GM18511 (cell line): ENCODE measurements at regions not wholly inside any gene's neighbourhood (a gene's known extent, or its start where the extent isn't known, plus 50 kb on each side); places are given as distances from the start of the nearest gene placed in this dataset.
"Not testable (repeated sequence)": the region's sequence is repeated elsewhere in the genome, so short reads cannot be mapped to it uniquely, and the experiment has no call there.

Source experiments
- ATAC-seq: cut with Tn5 transposase; IDR thresholded peaks from one replicate; pipeline ENCODE4 v1.9.1; 2021; ENCODE audit warnings: mild to moderate bottlenecking, moderate library complexity; ENCODE audit not compliant: unreplicated experiment

DNA sequence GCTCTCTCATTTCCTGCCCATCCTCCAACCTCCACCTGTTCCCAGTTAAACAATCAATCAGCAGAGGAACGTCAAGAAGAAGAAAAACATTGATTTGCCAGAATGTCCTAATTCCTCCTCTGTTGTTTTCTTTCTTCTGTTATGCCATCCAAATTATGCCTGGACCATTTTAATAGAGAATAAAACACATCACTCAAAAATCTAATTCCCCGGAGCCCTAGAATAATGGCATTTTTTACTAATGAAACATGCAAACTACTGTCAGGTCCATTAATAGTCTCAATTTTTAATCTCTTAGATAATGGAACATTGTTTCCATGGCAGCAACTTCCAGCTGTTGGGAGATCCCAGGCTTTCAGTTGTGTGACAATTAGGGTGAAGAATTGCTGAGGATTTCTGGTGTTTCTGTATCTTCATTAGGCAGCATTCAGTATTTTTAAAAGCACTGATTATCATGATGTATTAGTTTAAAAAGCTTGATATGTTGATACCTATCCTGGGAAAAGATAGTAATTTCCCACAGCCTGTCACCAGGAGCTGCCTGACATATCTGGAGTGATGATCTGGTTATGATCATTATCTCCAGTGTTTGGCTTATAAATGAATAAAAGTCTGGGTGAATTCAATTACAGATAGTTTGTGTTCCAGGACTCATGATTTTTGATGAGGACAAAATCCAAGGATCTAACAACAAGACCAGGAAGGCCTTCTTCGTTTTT is 209.8 kb downstream of the TPBG start:
- ATAC-seq, result no peak

DNA sequence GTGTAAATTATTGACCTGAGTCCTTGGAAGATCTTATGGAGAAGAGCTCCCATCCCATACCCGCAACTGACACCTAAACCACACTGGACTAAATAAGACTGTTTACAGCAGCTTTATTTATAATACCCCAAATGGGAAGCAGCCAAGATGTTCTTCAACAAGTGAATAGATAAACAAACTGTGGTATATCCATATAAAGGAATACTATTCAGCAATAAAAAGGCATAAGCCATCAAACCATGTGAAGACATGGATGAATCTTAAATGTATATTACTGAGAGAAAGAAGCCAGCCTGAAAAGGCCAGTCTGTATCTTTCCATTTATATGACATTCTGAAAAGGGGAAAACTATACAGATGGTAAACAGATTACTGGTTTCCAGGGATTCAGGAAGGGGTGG is 212.7 kb downstream of the TPBG start:
- ATAC-seq, result no peak

- no peak for ATAC-seq
Measured at GRCh38 chr6:82584194-82584695, 220.6 kb downstream of the TPBG start.

- ATAC-seq, result no peak
Measured at GRCh38 chr6:82584856-82585255, 221.2 kb downstream of the TPBG start.

DNA sequence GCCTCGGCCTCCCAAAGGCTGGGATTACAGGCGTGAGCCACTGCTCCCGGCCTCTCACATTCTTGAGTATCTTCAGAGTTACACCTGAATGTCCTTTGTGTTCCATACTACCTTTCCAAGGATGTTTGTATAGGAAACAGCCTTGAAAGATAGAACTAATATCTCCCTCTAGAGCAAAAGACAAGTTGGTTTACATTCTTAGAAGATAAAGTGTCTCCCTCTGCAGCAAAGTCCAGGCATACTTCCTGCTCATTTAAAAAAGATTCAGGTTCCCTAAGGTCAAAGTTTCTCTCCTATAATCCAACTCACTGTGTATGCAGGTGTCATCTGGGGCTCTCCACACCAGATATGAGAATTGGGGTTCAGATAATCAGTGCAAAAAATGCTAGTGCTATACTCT is 224.4 kb downstream of the TPBG start:
- no peak for ATAC-seq

DNA sequence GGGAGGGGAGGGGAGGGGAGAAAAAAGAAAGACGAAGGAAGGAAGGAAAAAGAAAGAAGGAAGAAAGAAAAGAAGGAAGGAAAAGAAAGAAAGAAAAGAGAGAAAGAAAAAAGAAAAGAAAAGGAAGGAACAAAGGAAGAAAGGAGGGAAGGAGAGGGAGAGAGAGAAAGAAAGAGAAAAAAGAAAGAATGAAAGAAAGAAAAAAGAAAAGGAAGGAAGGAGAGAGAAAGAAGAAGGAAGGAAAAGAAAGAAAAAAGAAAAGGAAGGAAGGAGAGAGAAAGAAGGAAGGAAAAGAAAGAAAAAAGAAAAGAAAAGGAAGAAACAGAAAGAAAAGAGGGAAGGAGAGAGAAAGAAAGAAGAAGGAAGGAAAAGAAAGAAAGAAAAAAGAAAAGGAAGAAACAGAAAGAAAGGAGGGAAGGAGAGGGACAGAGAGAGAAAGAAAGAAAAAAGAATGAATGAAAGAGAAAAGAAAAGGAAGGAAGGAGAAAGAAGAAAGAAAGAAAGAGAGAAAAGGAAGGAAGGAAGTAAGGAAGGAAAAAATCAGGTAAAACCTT is 225.3 kb downstream of the TPBG start:
- ATAC-seq, result no peak

DNA sequence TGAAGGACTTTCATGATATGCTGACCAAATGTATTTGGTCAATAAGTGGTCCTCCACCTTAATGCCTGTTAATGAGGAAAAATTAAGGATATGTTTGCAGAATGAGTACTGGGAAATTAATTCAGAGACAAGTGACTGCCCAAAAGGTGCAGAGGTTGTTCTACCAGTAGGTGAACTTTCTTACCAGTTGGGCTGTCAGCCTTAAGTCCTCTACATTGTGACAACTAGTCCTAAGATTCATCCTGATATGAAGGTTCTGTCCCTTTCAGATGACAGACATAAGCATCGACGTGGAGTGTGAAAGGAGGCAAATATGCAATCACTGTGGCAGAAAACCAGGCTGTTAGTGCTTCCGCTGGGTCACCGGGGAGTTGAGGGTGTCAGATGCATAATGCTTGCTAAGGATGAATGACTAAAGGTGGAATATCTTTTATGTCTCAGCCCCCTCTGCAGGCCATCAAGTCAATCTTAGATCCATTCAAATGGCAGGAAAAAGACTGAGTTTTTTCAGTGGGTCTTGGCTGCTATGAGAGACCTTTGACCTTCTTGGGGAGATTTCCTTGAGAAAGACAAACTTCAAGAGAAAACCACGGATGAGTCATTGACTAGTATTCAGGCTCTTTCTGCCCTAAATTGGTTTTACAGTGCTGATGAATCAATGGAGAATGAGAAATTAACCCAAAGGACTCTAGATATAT is 226.0 kb downstream of the TPBG start:
- ATAC-seq, result peak; percentile 84

- no peak for ATAC-seq
Measured at GRCh38 chr6:82597201-82597600, 233.6 kb downstream of the TPBG start.

- ATAC-seq, result no peak
Measured at GRCh38 chr6:82602776-82603175, 239.2 kb downstream of the TPBG start.

DNA sequence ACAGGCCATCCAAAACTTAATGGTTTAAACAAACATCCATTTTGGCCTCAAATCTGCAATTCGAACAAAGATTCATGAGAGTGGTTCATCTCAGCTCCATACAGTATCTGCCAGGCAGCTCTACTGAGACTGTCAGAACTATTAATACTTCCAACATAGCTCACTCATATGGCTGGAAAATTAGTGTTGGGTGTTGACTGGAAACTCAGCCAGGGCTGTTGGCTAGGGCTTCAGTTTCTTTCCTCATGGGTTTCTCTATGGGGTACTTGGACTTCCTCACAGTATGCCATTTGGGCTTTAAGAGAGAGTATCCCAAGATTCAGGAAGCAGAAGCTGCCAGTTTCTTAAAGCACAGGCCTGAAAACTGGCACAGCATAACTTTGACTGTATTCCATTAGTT is 240.3 kb downstream of the TPBG start:
- ATAC-seq, result no peak

DNA sequence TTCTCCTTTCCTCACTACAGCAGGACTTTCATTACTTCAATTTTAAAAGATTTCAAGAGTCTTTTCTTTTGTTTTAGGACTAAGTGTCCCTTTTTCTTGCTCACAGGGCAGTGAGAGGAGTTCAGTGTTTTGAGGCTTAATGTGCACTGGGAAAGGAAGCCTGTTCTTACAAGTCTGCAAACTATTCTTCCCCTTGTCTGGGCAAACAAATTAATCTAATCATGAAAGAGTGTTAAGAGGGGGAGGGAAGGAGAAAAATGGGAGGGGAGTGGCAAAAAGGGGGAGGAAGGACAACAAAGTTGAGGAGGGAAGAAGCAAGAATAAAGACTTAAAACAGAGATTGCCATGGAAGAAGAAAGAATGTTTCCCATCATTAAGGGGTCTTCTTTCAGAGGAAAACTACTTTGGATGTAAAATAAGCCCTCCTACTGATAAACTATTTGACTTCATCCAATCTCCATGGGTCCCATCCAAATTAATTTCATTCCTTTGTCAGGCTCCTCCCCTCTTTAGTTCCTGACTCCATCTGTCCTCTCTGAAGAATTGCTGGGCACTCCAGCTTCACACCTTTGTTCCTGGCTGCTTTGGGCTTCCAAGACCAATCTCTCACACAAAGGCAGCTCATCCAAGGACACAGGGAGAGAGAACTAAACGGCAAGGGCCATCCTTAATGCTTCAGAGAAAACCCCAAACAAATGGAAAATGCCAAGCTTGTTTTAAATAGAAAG is 244.5 kb downstream of the TPBG start:
- ATAC-seq, result no peak

DNA sequence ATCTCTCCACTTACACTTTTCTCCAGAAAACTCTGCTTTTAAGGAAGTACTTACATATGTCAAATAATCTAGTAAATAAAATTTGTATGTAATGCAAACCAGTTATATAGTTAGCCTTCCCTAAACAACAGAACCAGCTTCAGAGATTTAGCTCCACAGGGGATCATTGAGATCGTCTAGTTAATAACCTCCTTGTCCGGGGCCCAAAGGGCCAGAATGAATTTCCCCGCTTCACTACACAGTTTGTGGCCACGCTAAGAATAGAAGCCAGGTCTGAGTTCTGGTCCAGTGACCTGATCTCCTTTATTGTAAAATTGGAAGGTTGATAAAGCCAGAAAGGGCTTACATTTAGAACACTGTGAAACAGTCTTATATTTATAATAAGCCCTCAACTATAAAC is 245.2 kb downstream of the TPBG start:
- ATAC-seq, result no peak

- ATAC-seq, result no peak
Measured at GRCh38 chr6:82611751-82612150, 248.1 kb downstream of the TPBG start.

GRCh38 chr6:82612475-82613039 is 248.9 kb downstream of the TPBG start:
- no peak for ATAC-seq

DNA sequence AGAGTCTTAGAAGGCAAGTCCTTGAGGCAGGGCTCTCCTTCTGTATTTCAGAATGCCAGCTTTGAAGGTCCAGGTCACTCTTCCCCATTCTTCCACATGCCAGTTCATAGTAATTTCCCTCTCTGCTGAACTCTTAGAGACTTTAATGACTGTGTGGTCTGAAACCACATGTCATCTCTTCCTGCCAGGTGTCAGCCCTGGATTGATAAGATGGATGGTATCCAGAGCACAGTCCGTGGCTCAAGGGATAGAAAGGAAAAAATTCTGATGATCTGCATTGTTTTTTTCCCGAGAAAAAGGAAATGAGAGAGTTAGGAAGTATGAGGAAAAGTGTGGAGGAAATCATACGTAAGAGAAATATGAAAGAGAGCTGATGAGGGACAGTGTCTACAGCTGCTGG is 250.9 kb downstream of the TPBG start:
- ATAC-seq, result no peak

DNA sequence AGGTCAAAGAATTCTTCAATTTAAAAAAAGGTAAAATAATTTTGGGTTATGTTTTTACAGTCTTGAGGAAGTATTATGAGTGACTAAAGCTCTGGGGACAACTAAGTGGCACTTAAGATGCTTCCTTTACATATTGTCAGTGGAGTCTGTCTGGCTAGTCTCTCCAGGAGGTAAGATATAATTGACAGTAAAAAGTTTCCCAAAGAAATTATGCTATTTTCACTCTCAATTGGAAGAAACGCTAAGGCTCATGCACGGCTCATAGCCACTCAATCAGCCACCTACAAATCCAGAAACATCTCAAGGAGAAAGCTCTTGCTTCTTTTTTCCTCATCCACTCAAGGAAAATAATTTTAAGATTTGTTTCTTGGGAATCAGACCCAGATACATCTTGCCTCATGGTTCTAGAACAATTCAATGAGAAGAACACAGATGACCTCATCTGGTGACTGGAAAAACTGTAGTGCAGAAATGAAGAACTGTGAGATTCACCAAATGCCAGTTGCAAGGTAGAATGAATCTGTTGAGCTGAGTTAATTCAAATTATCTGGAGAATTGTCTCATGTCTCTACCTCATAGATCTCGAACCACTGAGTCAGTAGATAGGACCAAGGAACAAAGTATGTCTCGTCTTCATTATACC is 252.9 kb downstream of the TPBG start:
- no peak for ATAC-seq

- ATAC-seq, result no peak
Measured at GRCh38 chr6:82617648-82618047, 254.0 kb downstream of the TPBG start.

- ATAC-seq, result no peak
Measured at GRCh38 chr6:82619573-82619972, 256.0 kb downstream of the TPBG start.

GRCh38 chr6:82622461-82622860 is 258.8 kb downstream of the TPBG start:
- no peak for ATAC-seq

GRCh38 chr6:82624251-82624650 is 260.6 kb downstream of the TPBG start:
- no peak for ATAC-seq

DNA sequence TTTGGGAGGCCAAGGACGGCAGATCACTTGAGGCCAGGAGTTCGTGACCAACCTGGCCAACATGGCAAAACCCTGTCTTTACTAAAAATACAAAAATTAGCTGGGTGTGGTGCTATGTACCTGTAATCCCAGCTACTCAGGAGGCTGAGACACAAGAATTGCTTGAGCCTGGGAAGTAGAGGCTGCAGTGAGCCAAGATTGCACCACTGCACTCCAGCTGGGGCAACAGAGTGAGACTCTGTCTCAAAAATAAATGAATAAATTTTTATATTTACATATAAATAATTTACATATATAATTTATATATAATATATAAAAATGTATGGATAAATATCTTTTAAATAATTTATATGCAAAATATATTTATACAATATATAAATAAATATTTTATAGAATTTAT is 263.3 kb downstream of the TPBG start:
- ATAC-seq, result not testable (repeated sequence)
